Large intestine (tissue), 3 donors: ENCODE measurements at regions not wholly inside any gene's neighbourhood (a gene's known extent, or its start where the extent isn't known, plus 50 kb on each side); places are given as distances from the start of the nearest gene placed in this dataset.

ENCODE experiments used
- DNase-seq, 2 donors: peaks; one replicate each; pipeline versions ENCODE4 v3.0.0 to v3.0.0-alpha.2; 2013
- H3K27ac ChIP-seq: one replicate; pipeline ENCODE4 v1.5.1; 2013; ENCODE audit warnings: low read length
- H3K27me3 ChIP-seq: 2 replicates; pipeline ENCODE4 v1.6.1; 2013; ENCODE audit warnings: low read length; ENCODE audit not compliant: control insufficient read depth, insufficient read depth
- H3K36me3 ChIP-seq: 2 replicates; pipeline ENCODE4 v1.6.1; 2013; ENCODE audit warnings: low read length; ENCODE audit not compliant: control insufficient read depth, insufficient read depth
- H3K4me1 ChIP-seq: one replicate; pipeline ENCODE4 v1.6.1; 2013; ENCODE audit warnings: low read length; ENCODE audit not compliant: control insufficient read depth, insufficient read depth
- H3K4me3 ChIP-seq: one replicate; pipeline ENCODE4 v1.5.1; 2013; ENCODE audit warnings: low read length
- H3K9me3 ChIP-seq: one replicate; pipeline ENCODE4 v1.6.1; 2013; ENCODE audit warnings: mild to moderate bottlenecking, low read depth, low read length, moderate library complexity; ENCODE audit not compliant: control insufficient read depth
- WGBS: methylation state at CpG from one replicate; pipeline ENCODE4 v1.1.5; 2013; ENCODE audit warnings: low lambda C conversion rate; ENCODE audit not compliant: insufficient coverage; 5-methylcytosine and 5-hydroxymethylcytosine counted together

GRCh38 chr18:43559507-43559906 lies 282.2 kb upstream of the SYT4 start:
- no peak overlapping the region for H3K27ac ChIP-seq
- no peaks in the 10 kb centered on the region for H3K36me3 ChIP-seq
- DNase-seq, result no peak
- WGBS, result no CpG with 5 or more reads among the region's 3 CpGs
- H3K9me3 ChIP-seq, result no peaks in the 10 kb centered on the region
- H3K27me3 ChIP-seq, result no peaks in the 10 kb centered on the region
- H3K4me3 ChIP-seq, result no peak overlapping the region
- no peaks in the 10 kb centered on the region for H3K4me1 ChIP-seq

GRCh38 chr18:43563780-43564179 lies 286.5 kb upstream of the SYT4 start:
- Histone ChIP-seq H3K27ac (no peak overlapping the region), H3K4me3 (no peak overlapping the region), H3K4me1 (no peaks in the 10 kb centered on the region), H3K27me3 (no peaks in the 10 kb centered on the region), H3K9me3 (no peaks in the 10 kb centered on the region), H3K36me3 (no peaks in the 10 kb centered on the region)
- peak in 1 of 2 donors; percentile 6 for DNase-seq
- WGBS, result 71% methylated on average over 1 of the region's 3 CpGs

- Histone ChIP-seq H3K36me3 (no peaks in the 10 kb centered on the region), H3K27ac (no peak overlapping the region), H3K27me3 (no peaks in the 10 kb centered on the region), H3K9me3 (no peaks in the 10 kb centered on the region), H3K4me3 (no peak overlapping the region), H3K4me1 (no peaks in the 10 kb centered on the region)
- WGBS, result 80% methylated on average over 2 of the region's 4 CpGs
- no peak for DNase-seq
Observed at GRCh38 chr18:43570593-43570992, 293.3 kb upstream of the SYT4 start.

- Histone ChIP-seq H3K4me3 (no peak overlapping the region), H3K27me3 (no peaks in the 10 kb centered on the region), H3K4me1 (no peaks in the 10 kb centered on the region), H3K9me3 (no peaks in the 10 kb centered on the region), H3K27ac (no peak overlapping the region), H3K36me3 (no peaks in the 10 kb centered on the region)
- peak in 1 of 2 donors; percentile 6 for DNase-seq
- no CpG with 5 or more reads among the region's 4 CpGs for WGBS
Observed at GRCh38 chr18:43571078-43571689, 293.9 kb upstream of the SYT4 start.

GRCh38 chr18:43572163-43572562 lies 294.9 kb upstream of the SYT4 start:
- WGBS, result 56% methylated on average over 1 of the region's 2 CpGs
- H3K27me3 ChIP-seq, result no peaks in the 10 kb centered on the region
- no peak overlapping the region for H3K4me3 ChIP-seq
- DNase-seq, result no peak
- no peaks in the 10 kb centered on the region for H3K4me1 ChIP-seq
- no peak overlapping the region for H3K27ac ChIP-seq
- H3K9me3 ChIP-seq, result no peaks in the 10 kb centered on the region
- no peaks in the 10 kb centered on the region for H3K36me3 ChIP-seq

GRCh38 chr18:43574974-43575373 lies 297.7 kb upstream of the SYT4 start:
- no CpG with 5 or more reads among the region's 3 CpGs for WGBS
- Histone ChIP-seq H3K27ac (no peak overlapping the region), H3K4me3 (no peak overlapping the region)

GRCh38 chr18:43578211-43578610 lies 300.9 kb upstream of the SYT4 start:
- Histone ChIP-seq H3K36me3 (no peaks in the 10 kb centered on the region), H3K9me3 (no peaks in the 10 kb centered on the region), H3K4me3 (no peak overlapping the region), H3K27me3 (peaks cover 6% of the 10 kb centered on the region), H3K4me1 (no peaks in the 10 kb centered on the region), H3K27ac (no peak overlapping the region)
- DNase-seq, result no peak
- no CpG with 5 or more reads among the region's 1 CpG for WGBS

More at GRCh38 chr18:43574974-43575373, 297.7 kb upstream of the SYT4 start:
- H3K36me3 ChIP-seq, result no peaks in the 10 kb centered on the region
- no peak for DNase-seq
- no peaks in the 10 kb centered on the region for H3K9me3 ChIP-seq
- H3K27me3 ChIP-seq, result peaks cover 3% of the 10 kb centered on the region
- no peaks in the 10 kb centered on the region for H3K4me1 ChIP-seq

GRCh38 chr18:43578706-43579105 lies 301.4 kb upstream of the SYT4 start:
- Histone ChIP-seq H3K27ac (no peak overlapping the region), H3K27me3 (peaks cover 6% of the 10 kb centered on the region), H3K9me3 (no peaks in the 10 kb centered on the region), H3K4me1 (no peaks in the 10 kb centered on the region), H3K4me3 (no peak overlapping the region), H3K36me3 (no peaks in the 10 kb centered on the region)
- DNase-seq, result no peak
- no CpG with 5 or more reads among the region's 4 CpGs for WGBS

- DNase-seq, result no peak
- no peak overlapping the region for H3K4me3 ChIP-seq
- H3K36me3 ChIP-seq, result no peaks in the 10 kb centered on the region
- peaks cover 6% of the 10 kb centered on the region for H3K27me3 ChIP-seq
- WGBS, result 88% methylated on average over 1 of the region's 2 CpGs
- H3K27ac ChIP-seq, result no peak overlapping the region
- H3K9me3 ChIP-seq, result no peaks in the 10 kb centered on the region
- no peaks in the 10 kb centered on the region for H3K4me1 ChIP-seq
Observed at GRCh38 chr18:43581936-43582519, 304.7 kb upstream of the SYT4 start.

- no peak for DNase-seq
Observed at GRCh38 chr18:43587538-43588153, 310.4 kb upstream of the SYT4 start.

More at GRCh38 chr18:43587538-43588153, 310.4 kb upstream of the SYT4 start:
- WGBS, result no CpG with 5 or more reads among the region's 1 CpG
- no peak overlapping the region for H3K4me3 ChIP-seq
- H3K27me3 ChIP-seq, result peaks cover 3% of the 10 kb centered on the region
- no peaks in the 10 kb centered on the region for H3K36me3 ChIP-seq
- H3K4me1 ChIP-seq, result no peaks in the 10 kb centered on the region
- H3K27ac ChIP-seq, result no peak overlapping the region
- no peaks in the 10 kb centered on the region for H3K9me3 ChIP-seq
